ENCODE measurements at regions not wholly inside any gene's neighbourhood (a gene's known extent, or its start where the extent isn't known, plus 50 kb on each side); places are given as distances from the start of the nearest gene placed in this dataset.
"Not testable (repeated sequence)": the region's sequence is repeated elsewhere in the genome, so short reads cannot be mapped to it uniquely, and the experiment has no call there.

DNA sequence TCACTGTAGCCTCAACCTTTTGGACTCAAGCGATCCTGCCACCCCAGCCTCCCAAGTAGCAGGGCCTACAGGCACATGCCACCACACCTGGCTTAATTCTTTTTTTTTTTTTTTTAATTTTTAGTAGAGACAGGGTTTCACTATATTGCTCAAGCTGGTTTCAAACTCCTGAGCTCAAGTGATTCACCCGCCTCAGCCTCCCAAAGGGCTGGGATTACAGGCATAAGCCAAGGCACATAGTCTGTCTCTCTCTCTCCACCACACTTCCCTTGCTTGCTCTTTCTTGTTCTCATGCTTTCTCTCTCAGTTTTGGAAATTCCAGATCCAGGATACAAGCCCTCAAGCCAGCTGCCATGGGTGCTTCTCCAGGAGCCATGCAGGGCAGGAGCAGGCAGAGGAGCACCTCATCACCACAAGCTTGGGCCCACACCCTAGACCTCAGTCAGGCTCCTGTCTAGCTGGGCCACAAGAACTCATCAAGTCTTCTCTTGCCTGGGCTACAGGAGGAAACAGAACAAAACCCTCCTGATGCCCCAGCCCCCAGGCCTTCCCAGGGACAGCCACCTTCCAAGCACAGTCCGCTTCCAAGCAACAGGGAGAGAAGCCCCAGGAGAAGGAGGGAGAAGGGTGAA is 145.3 kb upstream of the LPP start:
- DNase-seq (ENCODE audit: extremely low spot score), result no peak
- ChIA-PET POLR2A (no interaction called here), CTCF (no interaction called here)
- TF ChIP-seq ZNF384 (IDR thresholded peaks at IDR 0.05) (no peak), ARNT (IDR thresholded peaks at IDR 0.05) (no peak)

DNA sequence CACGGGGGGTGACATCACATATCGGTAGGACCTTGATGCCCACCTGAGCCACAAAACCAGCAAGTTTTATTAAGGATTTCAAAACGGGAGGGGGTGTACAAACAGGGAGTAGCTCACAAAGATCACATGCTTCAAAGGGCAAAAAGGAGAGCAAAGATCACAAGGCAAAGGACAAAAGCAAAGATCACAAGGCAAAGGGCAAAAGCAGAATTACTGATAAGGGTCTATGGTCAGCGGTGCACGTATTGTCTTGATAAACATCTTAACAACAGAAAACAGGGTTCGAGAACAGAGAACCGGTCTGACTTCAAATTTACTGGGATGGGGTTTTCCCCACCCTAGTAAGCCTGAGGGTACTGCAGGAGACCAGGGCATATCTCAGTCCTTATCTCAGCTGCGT is 143.5 kb upstream of the LPP start:
- CTCF ChIA-PET, result no interaction called here
- DNase-seq (ENCODE audit: extremely low spot score), result no peak
- TF ChIP-seq CTBP1 (IDR thresholded peaks at IDR 0.05; ENCODE audit: borderline replicate concordance), result no peak
- no peak for TF ChIP-seq SUZ12 (IDR thresholded peaks at IDR 0.05)
- TF ChIP-seq ARNT (IDR thresholded peaks at IDR 0.05), result no peak
- TF ChIP-seq LEF1 (IDR thresholded peaks at IDR 0.05; ENCODE audit: borderline replicate concordance), result no peak
- no peak for TF ChIP-seq FOXK2 (IDR thresholded peaks at IDR 0.05)
- TF ChIP-seq ELF4 (IDR thresholded peaks at IDR 0.05), result no peak
- no peak for TF ChIP-seq FOXM1 (IDR thresholded peaks at IDR 0.05; ENCODE audit: borderline replicate concordance)
- TF ChIP-seq HDGF (IDR thresholded peaks at IDR 0.05; ENCODE audit: borderline replicate concordance), result no peak
- no peak for TF ChIP-seq ZNF384 (IDR thresholded peaks at IDR 0.05)
- TF ChIP-seq NFRKB (IDR thresholded peaks at IDR 0.05), result no peak
- no peak for TF ChIP-seq FOXA1 (IDR thresholded peaks at IDR 0.05)
- no peak for TF ChIP-seq BHLHE40 (IDR thresholded peaks at IDR 0.05; ENCODE audit: borderline replicate concordance)
- TF ChIP-seq, protein P1, sequence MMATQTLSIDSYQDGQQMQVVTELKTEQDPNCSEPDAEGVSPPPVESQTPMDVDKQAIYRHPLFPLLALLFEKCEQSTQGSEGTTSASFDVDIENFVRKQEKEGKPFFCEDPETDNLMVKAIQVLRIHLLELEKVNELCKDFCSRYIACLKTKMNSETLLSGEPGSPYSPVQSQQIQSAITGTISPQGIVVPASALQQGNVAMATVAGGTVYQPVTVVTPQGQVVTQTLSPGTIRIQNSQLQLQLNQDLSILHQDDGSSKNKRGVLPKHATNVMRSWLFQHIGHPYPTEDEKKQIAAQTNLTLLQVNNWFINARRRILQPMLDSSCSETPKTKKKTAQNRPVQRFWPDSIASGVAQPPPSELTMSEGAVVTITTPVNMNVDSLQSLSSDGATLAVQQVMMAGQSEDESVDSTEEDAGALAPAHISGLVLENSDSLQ (IDR thresholded peaks at IDR 0.05), result no peak
- TF ChIP-seq TARDBP (IDR thresholded peaks at IDR 0.05), result no peak
- TF ChIP-seq L3MBTL2 (conservative IDR thresholded peaks at IDR 0.05), result no peak
- POLR2A ChIA-PET, result no interaction called here

DNA sequence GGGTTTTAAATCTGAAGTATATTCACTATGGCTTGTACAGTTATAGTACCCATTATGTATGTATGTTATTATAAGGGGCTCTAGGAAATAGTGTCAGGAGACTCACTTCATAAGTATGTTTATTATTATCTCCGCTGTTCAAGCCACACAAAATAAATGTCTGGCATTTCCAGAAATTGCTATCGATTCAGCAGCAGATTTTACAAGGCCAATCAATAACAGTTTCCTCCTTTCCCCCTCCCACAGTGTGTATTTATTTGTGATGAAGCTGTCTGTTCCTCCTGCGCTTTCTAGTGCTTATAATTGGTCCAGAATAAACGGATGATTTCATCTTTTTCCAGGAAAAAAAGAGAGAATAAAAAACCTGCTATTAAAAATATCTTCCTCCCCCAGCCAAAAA is 134.2 kb upstream of the LPP start:
- ChIA-PET POLR2A (no interaction called here), CTCF (no interaction called here)
- no peak for DNase-seq (ENCODE audit: extremely low spot score)
- TF ChIP-seq NFRKB (IDR thresholded peaks at IDR 0.05), result no peak
- TF ChIP-seq FOXK2 (IDR thresholded peaks at IDR 0.05), result no peak
- TF ChIP-seq, protein P1 (IDR thresholded peaks at IDR 0.05), result no peak
- TF ChIP-seq FOXA1 (IDR thresholded peaks at IDR 0.05), result no peak
- no peak for TF ChIP-seq ELF4 (IDR thresholded peaks at IDR 0.05)
- no peak for TF ChIP-seq BHLHE40 (IDR thresholded peaks at IDR 0.05; ENCODE audit: borderline replicate concordance)
- TF ChIP-seq L3MBTL2 (conservative IDR thresholded peaks at IDR 0.05), result no peak
- no peak for TF ChIP-seq TARDBP (IDR thresholded peaks at IDR 0.05)
- no peak for TF ChIP-seq CTBP1 (IDR thresholded peaks at IDR 0.05; ENCODE audit: borderline replicate concordance)
- TF ChIP-seq ZNF384 (IDR thresholded peaks at IDR 0.05), result no peak
- TF ChIP-seq ARNT (IDR thresholded peaks at IDR 0.05), result no peak
- no peak for TF ChIP-seq FOXM1 (IDR thresholded peaks at IDR 0.05; ENCODE audit: borderline replicate concordance)

DNA sequence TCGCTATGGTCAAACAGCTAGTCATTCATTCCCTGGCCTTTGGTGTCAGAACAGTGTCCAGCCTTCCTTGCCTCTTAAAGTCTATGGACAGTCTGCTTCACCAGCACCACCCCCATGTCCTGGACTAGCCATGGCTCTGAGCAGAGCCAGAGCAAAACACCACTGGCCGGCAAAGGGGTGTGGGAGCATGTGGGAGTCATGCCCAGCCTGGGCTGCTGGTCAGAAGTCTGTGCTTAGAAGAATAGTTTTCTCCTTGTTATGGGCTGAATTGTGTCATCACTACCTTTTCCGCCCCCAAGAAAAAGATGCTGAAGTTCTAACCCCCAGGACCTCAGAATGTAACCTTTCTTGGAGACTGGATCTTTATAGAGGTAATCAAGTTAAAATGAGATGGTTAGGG is 132.9 kb upstream of the LPP start:
- DNase-seq (ENCODE audit: extremely low spot score), result no peak
- ChIA-PET POLR2A (no interaction called here), CTCF (no interaction called here)
- TF ChIP-seq FOXM1 (IDR thresholded peaks at IDR 0.05; ENCODE audit: borderline replicate concordance), result no peak
- TF ChIP-seq ARNT (IDR thresholded peaks at IDR 0.05), result no peak
- no peak for TF ChIP-seq LEF1 (IDR thresholded peaks at IDR 0.05; ENCODE audit: borderline replicate concordance)
- TF ChIP-seq SP1 (IDR thresholded peaks at IDR 0.05), result no peak
- TF ChIP-seq FOXA1 (IDR thresholded peaks at IDR 0.05), result no peak
- no peak for TF ChIP-seq CTBP1 (IDR thresholded peaks at IDR 0.05; ENCODE audit: borderline replicate concordance)
- TF ChIP-seq BHLHE40 (IDR thresholded peaks at IDR 0.05; ENCODE audit: borderline replicate concordance), result no peak
- no peak for TF ChIP-seq NFRKB (IDR thresholded peaks at IDR 0.05)
- no peak for TF ChIP-seq SUZ12 (IDR thresholded peaks at IDR 0.05)
- TF ChIP-seq, protein P1 (IDR thresholded peaks at IDR 0.05), result no peak
- TF ChIP-seq FOXK2 (IDR thresholded peaks at IDR 0.05), result no peak
- TF ChIP-seq L3MBTL2 (conservative IDR thresholded peaks at IDR 0.05), result no peak
- TF ChIP-seq HDGF (IDR thresholded peaks at IDR 0.05; ENCODE audit: borderline replicate concordance), result no peak
- no peak for TF ChIP-seq ELF4 (IDR thresholded peaks at IDR 0.05)
- no peak for TF ChIP-seq TARDBP (IDR thresholded peaks at IDR 0.05)

DNA sequence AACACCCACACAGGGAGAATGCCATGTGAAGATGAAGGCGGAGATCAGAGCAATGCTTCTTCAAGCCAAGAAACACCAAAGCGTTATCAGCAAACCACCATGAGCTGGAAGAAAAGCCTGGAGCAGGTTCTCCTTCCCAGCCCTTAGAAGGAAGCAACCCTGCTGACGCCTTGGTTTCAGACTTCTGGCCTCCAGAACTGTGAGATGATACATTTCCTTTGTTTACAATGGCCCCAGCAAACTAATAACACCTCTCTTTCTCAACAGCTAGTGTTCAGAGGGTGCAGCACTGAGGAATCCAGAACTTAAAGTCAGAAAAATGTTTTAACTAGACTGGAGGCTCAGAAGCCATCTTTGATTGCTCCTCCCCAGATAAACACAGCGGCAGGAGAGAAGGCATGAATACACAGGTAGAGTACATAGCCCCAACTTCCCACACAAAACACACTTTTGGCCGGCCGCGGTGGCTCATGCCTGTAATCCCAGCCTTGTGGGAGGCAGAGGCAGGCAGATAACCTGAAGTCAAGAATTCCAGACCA is 132.4 kb upstream of the LPP start:
- no peak for TF ChIP-seq FOXM1 (IDR thresholded peaks at IDR 0.05; ENCODE audit: borderline replicate concordance)
- TF ChIP-seq ELF4 (IDR thresholded peaks at IDR 0.05), result no peak
- TF ChIP-seq TARDBP (IDR thresholded peaks at IDR 0.05), result no peak
- TF ChIP-seq BHLHE40 (IDR thresholded peaks at IDR 0.05; ENCODE audit: borderline replicate concordance), result no peak
- TF ChIP-seq ARNT (IDR thresholded peaks at IDR 0.05), result no peak
- TF ChIP-seq SUZ12 (IDR thresholded peaks at IDR 0.05), result no peak
- TF ChIP-seq, protein P1 (IDR thresholded peaks at IDR 0.05), result no peak
- no peak for TF ChIP-seq FOXK2 (IDR thresholded peaks at IDR 0.05)
- TF ChIP-seq HDGF (IDR thresholded peaks at IDR 0.05; ENCODE audit: borderline replicate concordance), result no peak
- no peak for TF ChIP-seq LEF1 (IDR thresholded peaks at IDR 0.05; ENCODE audit: borderline replicate concordance)
- TF ChIP-seq FOXA1 (IDR thresholded peaks at IDR 0.05), result no peak
- TF ChIP-seq ZNF384 (IDR thresholded peaks at IDR 0.05), result no peak
- TF ChIP-seq SP1 (IDR thresholded peaks at IDR 0.05), result no peak
- TF ChIP-seq L3MBTL2 (conservative IDR thresholded peaks at IDR 0.05), result no peak
- ChIA-PET POLR2A (no interaction called here), CTCF (no interaction called here)
- DNase-seq (ENCODE audit: extremely low spot score), result no peak

DNA sequence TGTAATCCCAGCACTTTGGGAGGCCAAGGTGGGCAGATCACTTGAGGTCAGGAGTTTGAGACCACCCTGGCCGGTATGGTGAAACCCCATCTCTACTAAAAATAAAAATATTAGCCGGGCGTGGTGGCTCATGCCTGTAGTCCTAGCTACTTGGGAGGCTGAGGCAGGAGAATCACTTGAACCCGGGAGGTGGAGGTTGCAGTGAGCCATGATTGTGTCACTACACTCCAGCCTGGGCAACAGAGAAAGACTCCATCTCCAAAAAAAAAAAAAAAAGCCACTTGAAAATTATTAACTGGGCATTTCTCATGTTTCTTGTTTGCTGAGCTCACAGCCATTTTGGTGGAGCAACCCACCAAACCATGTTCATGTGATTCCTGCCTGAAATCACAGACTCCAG is 131.1 kb upstream of the LPP start:
- POLR2A ChIA-PET; CTCF ChIA-PET; DNase-seq (ENCODE audit: extremely low spot score): not testable (repeated sequence)

Data from HEK293T (cell line).